ENCODE measurements at regions not wholly inside any gene's neighbourhood (a gene's known extent, or its start where the extent isn't known, plus 50 kb on each side); places are given as distances from the start of the nearest gene placed in this dataset.
"Not testable (repeated sequence)": the region's sequence is repeated elsewhere in the genome, so short reads cannot be mapped to it uniquely, and the experiment has no call there.

DNA sequence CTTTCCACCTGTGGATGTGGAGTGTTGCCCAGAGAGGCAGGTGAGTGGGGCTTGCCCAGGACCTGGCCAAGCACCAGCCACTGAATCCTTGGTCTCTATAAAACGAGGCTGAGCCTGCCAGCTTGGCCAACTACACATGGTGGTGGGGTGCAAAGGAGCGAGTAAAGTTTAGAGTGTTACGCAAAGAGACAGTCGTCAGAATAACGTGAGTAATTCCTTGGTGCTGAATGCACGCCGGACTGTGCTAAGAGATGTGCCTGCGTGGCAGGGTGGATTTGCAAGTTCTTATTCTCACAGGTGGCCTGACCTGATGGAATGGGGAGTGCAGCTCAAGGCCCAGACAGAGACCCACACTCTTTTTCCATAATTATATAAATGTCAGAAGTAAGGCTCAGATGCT is 88.6 kb upstream of the B3GAT1 start:
- DNase-seq (ENCODE audit: low spot score) = peak; percentile 46
- Mint-ChIP-seq H3K9me3 (ENCODE audit: low read depth) (peaks cover 8% of the 10 kb centered on the region), H3K27ac (ENCODE audit: unreplicated experiment) (no peak overlapping the region), H3K36me3 (ENCODE audit: low read depth) (peaks cover 3% of the 10 kb centered on the region), H3K4me3 (ENCODE audit: unreplicated experiment) (no peak overlapping the region), H3K4me1 (ENCODE audit: low read depth) (no peaks in the 10 kb centered on the region), H3K27me3 (ENCODE audit: low read depth) (peaks cover 16% of the 10 kb centered on the region)
- TF ChIP-seq, protein P1, sequence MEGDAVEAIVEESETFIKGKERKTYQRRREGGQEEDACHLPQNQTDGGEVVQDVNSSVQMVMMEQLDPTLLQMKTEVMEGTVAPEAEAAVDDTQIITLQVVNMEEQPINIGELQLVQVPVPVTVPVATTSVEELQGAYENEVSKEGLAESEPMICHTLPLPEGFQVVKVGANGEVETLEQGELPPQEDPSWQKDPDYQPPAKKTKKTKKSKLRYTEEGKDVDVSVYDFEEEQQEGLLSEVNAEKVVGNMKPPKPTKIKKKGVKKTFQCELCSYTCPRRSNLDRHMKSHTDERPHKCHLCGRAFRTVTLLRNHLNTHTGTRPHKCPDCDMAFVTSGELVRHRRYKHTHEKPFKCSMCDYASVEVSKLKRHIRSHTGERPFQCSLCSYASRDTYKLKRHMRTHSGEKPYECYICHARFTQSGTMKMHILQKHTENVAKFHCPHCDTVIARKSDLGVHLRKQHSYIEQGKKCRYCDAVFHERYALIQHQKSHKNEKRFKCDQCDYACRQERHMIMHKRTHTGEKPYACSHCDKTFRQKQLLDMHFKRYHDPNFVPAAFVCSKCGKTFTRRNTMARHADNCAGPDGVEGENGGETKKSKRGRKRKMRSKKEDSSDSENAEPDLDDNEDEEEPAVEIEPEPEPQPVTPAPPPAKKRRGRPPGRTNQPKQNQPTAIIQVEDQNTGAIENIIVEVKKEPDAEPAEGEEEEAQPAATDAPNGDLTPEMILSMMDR (IDR thresholded peaks at IDR 0.05) = no peak

DNA sequence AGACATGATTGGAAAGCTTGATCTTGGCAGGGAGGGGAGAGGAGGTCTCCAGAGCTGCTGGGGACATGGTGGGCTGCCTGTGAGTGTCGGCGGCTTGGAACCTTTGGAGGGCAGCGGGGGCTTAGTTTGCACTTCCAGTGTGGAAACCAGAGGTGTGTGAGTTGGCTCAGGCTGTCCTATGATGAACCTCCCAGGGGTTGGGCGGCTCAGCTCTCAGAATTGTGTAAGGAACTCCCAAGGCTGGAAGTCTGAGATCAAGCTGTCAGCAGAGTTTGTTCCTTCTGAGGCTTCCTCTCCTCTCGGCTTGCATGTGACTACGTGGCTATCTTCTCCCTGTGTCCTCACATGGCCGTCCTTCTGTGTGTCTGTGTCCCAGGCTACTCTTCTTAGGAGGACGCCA is 87.9 kb upstream of the B3GAT1 start:
- peaks cover 16% of the 10 kb centered on the region for H3K27me3 Mint-ChIP-seq (ENCODE audit: low read depth)

DNA sequence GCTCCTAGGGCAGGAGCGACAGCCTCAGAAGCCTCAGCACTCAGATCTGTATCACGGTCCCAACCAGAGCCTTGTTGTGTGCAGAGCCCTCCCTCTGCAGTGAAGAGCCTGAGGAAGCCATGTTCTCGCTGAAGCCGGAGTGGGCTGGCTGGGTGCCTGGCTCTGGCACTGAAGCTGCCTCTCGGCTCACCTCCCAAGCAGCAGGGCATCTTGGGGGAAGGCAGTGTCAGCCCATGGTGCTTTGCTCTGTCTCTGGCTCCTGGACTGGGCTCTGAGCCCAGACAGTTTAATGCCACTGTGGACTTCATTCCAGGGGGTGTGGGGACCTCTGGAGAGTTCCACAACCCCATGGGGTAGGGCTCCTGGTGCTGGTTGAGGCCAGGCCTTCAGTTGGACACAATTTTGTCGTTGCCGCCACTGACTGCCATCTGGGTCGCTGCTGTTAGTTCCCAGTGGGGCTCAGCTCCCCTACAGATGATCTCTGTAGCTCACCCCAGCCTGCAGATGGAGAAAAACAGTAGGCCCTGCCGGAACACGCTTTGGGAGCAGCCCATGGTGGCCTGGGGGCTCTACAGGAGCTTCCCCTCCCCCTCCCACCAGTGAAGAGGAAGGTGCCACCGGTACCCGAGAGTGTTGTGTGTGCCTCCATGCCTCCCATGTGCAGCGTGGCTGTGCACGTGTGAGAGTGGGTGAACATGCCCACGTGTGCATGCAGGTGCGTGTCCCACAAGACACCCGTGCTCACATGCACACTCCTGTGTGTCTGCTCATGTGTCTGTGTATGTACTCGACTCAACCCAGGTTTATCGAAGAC is 86.5 kb upstream of the B3GAT1 start:
- Mint-ChIP-seq H3K36me3 (ENCODE audit: low read depth) (peaks cover 3% of the 10 kb centered on the region), H3K27ac (ENCODE audit: unreplicated experiment) (no peak overlapping the region), H3K9me3 (ENCODE audit: low read depth) (peaks cover 26% of the 10 kb centered on the region), H3K27me3 (ENCODE audit: low read depth) (peaks cover 7% of the 10 kb centered on the region), H3K4me3 (ENCODE audit: unreplicated experiment) (no peak overlapping the region), H3K4me1 (ENCODE audit: low read depth) (no peaks in the 10 kb centered on the region)
- TF ChIP-seq, protein P1 (IDR thresholded peaks at IDR 0.05) = no peak
- DNase-seq (ENCODE audit: low spot score) = peak; percentile 54

More for the DNA sequence above, 87.9 kb upstream of the B3GAT1 start:
- DNase-seq (ENCODE audit: low spot score) = peak; percentile 46
- Mint-ChIP-seq H3K4me1 (ENCODE audit: low read depth) (no peaks in the 10 kb centered on the region), H3K36me3 (ENCODE audit: low read depth) (peaks cover 3% of the 10 kb centered on the region), H3K27ac (ENCODE audit: unreplicated experiment) (no peak overlapping the region), H3K4me3 (ENCODE audit: unreplicated experiment) (no peak overlapping the region), H3K9me3 (ENCODE audit: low read depth) (peaks cover 14% of the 10 kb centered on the region)
- TF ChIP-seq, protein P1 (IDR thresholded peaks at IDR 0.05) = no peak

DNA sequence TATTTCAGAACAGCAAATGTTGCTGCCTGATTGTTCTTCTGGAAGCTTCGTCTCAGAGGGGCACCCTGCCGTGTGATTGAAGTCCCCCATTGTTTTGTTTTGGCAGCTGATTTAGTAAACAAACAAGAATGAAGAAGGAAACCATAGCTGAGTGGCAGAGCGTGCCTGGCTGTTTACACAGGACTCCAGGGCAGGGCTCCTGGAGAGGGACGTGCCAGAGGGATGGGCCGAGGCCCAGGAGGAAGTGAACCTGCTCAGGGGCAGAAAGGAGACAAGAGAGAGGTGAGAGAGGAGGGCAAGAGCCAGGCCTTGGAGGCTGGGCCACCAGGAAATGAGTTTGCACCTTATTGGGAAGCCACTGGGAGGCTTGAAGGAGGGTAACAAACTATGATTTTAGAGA is 85.5 kb upstream of the B3GAT1 start:
- peak; percentile 59 for DNase-seq (ENCODE audit: low spot score)
- TF ChIP-seq, protein P1 (IDR thresholded peaks at IDR 0.05) = no peak
- H3K9me3 Mint-ChIP-seq (ENCODE audit: low read depth) = peaks cover 30% of the 10 kb centered on the region
- H3K36me3 Mint-ChIP-seq (ENCODE audit: low read depth) = peaks cover 3% of the 10 kb centered on the region
- no peaks in the 10 kb centered on the region for H3K4me1 Mint-ChIP-seq (ENCODE audit: low read depth)
- H3K4me3 Mint-ChIP-seq (ENCODE audit: unreplicated experiment) = no peak overlapping the region
- H3K27ac Mint-ChIP-seq (ENCODE audit: unreplicated experiment) = no peak overlapping the region
- peaks cover 5% of the 10 kb centered on the region for H3K27me3 Mint-ChIP-seq (ENCODE audit: low read depth)

DNA sequence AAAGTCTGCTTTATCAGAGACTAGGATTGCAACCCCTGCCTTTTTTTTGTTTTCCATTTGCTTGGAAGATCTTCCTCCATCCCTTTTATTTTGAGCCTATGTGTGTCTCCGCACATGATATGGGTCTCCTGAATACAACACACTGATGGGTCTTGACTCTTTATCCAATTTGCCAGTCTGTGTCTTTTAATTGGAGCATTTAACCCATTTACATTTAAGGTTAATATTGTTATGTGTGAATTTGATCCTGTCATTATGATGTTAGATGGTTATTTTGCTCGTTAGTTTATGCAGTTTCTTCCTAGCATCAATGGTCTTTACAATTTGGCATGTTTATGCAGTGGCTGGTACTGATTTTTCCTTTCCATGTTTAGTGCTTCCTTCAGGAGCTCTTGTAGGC is 84.0 kb upstream of the B3GAT1 start:
- peaks cover 30% of the 10 kb centered on the region for H3K9me3 Mint-ChIP-seq (ENCODE audit: low read depth)
- DNase-seq (ENCODE audit: low spot score); H3K36me3 Mint-ChIP-seq (ENCODE audit: low read depth); H3K27me3 Mint-ChIP-seq (ENCODE audit: low read depth); H3K4me1 Mint-ChIP-seq (ENCODE audit: low read depth); H3K27ac Mint-ChIP-seq (ENCODE audit: unreplicated experiment); H3K4me3 Mint-ChIP-seq (ENCODE audit: unreplicated experiment): not testable (repeated sequence)

GRCh38 chr11:134494395-134494794 is 82.4 kb upstream of the B3GAT1 start:
- H3K9me3 Mint-ChIP-seq (ENCODE audit: low read depth) = peaks cover 30% of the 10 kb centered on the region
- H3K4me3 Mint-ChIP-seq (ENCODE audit: unreplicated experiment); DNase-seq (ENCODE audit: low spot score); H3K4me1 Mint-ChIP-seq (ENCODE audit: low read depth); H3K36me3 Mint-ChIP-seq (ENCODE audit: low read depth); H3K27me3 Mint-ChIP-seq (ENCODE audit: low read depth); H3K27ac Mint-ChIP-seq (ENCODE audit: unreplicated experiment): not testable (repeated sequence)

GRCh38 chr11:134492411-134492810 is 80.4 kb upstream of the B3GAT1 start:
- not testable (repeated sequence) for H3K4me1 Mint-ChIP-seq (ENCODE audit: low read depth); H3K27me3 Mint-ChIP-seq (ENCODE audit: low read depth); H3K27ac Mint-ChIP-seq (ENCODE audit: unreplicated experiment); DNase-seq (ENCODE audit: low spot score); H3K36me3 Mint-ChIP-seq (ENCODE audit: low read depth); H3K4me3 Mint-ChIP-seq (ENCODE audit: unreplicated experiment)
- H3K9me3 Mint-ChIP-seq (ENCODE audit: low read depth) = peaks cover 30% of the 10 kb centered on the region

Data from chondrocyte (in vitro differentiated cells).